ENCODE measurements at regions not wholly inside any gene's neighbourhood (a gene's known extent, or its start where the extent isn't known, plus 50 kb on each side); places are given as distances from the start of the nearest gene placed in this dataset.
A peak's percentile ranks its signal among the peaks of the same experiment; 100 is the strongest.
"Not testable (repeated sequence)": the region's sequence is repeated elsewhere in the genome, so short reads cannot be mapped to it uniquely, and the experiment has no call there.

GRCh38 chr4:124121461-124121971 lies 591.0 kb downstream of the ANKRD50 start:
- TF ChIP-seq CTCF (IDR thresholded peaks at IDR 0.05; ENCODE audit: unreplicated experiment in 3 of 3), result no peak
- peaks cover 3% of the 10 kb centered on the region for H3K36me3 Mint-ChIP-seq (ENCODE audit: low read depth)
- H3K9me3 Mint-ChIP-seq, result peaks cover 5% of the 10 kb centered on the region
- no peak overlapping the region for H3K4me3 Mint-ChIP-seq
- no peaks in the 10 kb centered on the region for H3K27me3 Mint-ChIP-seq (ENCODE audit: low read depth)
- H3K4me1 Mint-ChIP-seq, result peaks cover 16% of the 10 kb centered on the region
- H3K27ac Mint-ChIP-seq, result peak overlapping the region; percentile 30 to 80 (median 55)

- Mint-ChIP-seq H3K4me3 (no peak overlapping the region), H3K36me3 (ENCODE audit: low read depth) (peaks cover 3% of the 10 kb centered on the region), H3K27me3 (ENCODE audit: low read depth) (no peaks in the 10 kb centered on the region), H3K4me1 (peaks cover 16% of the 10 kb centered on the region), H3K9me3 (peaks cover 5% of the 10 kb centered on the region), H3K27ac (peak overlapping the region in 1 of 3 experiments; percentile 19)
- TF ChIP-seq CTCF (IDR thresholded peaks at IDR 0.05; ENCODE audit: unreplicated experiment in 3 of 3), result no peak
These were observed 589.4 kb downstream of the ANKRD50 start for GRCh38 chr4:124123181-124123580.

GRCh38 chr4:124123721-124124120 lies 588.8 kb downstream of the ANKRD50 start:
- H3K4me1 Mint-ChIP-seq, result peaks cover 16% of the 10 kb centered on the region
- peaks cover 10% of the 10 kb centered on the region for H3K9me3 Mint-ChIP-seq
- H3K27me3 Mint-ChIP-seq (ENCODE audit: low read depth), result no peaks in the 10 kb centered on the region
- TF ChIP-seq CTCF (IDR thresholded peaks at IDR 0.05; ENCODE audit: unreplicated experiment in 3 of 3), result no peak
- peaks cover 3% of the 10 kb centered on the region for H3K36me3 Mint-ChIP-seq (ENCODE audit: low read depth)
- no peak overlapping the region for H3K27ac Mint-ChIP-seq
- no peak overlapping the region for H3K4me3 Mint-ChIP-seq

- Mint-ChIP-seq H3K4me1 (peaks cover 20% of the 10 kb centered on the region), H3K9me3 (peaks cover 39% of the 10 kb centered on the region), H3K36me3 (ENCODE audit: low read depth) (peaks cover 12% of the 10 kb centered on the region)
- not testable (repeated sequence) for H3K27me3 Mint-ChIP-seq (ENCODE audit: low read depth); H3K4me3 Mint-ChIP-seq; H3K27ac Mint-ChIP-seq
These were observed 581.2 kb downstream of the ANKRD50 start for GRCh38 chr4:124131324-124131723.

- TF ChIP-seq CTCF (IDR thresholded peaks at IDR 0.05; ENCODE audit: unreplicated experiment in 3 of 3), result no peak
- H3K4me3 Mint-ChIP-seq, result no peak overlapping the region
- H3K9me3 Mint-ChIP-seq, result peaks cover 39% of the 10 kb centered on the region
- H3K4me1 Mint-ChIP-seq, result peaks cover 21% of the 10 kb centered on the region
- no peaks in the 10 kb centered on the region for H3K27me3 Mint-ChIP-seq (ENCODE audit: low read depth)
- no peak overlapping the region for H3K27ac Mint-ChIP-seq
- H3K36me3 Mint-ChIP-seq (ENCODE audit: low read depth), result peaks cover 12% of the 10 kb centered on the region
These were observed 580.4 kb downstream of the ANKRD50 start for GRCh38 chr4:124132161-124132560.

- peaks cover 14% of the 10 kb centered on the region for H3K36me3 Mint-ChIP-seq (ENCODE audit: low read depth)
- H3K4me1 Mint-ChIP-seq, result peaks cover 21% of the 10 kb centered on the region
- H3K9me3 Mint-ChIP-seq, result peaks cover 45% of the 10 kb centered on the region
- TF ChIP-seq CTCF (IDR thresholded peaks at IDR 0.05; ENCODE audit: unreplicated experiment in 3 of 3), result no peak
- H3K27ac Mint-ChIP-seq, result peak overlapping the region; percentile 51 to 82 (median 71)
- no peaks in the 10 kb centered on the region for H3K27me3 Mint-ChIP-seq (ENCODE audit: low read depth)
- no peak overlapping the region for H3K4me3 Mint-ChIP-seq
These were observed 578.8 kb downstream of the ANKRD50 start for GRCh38 chr4:124133753-124134152.
